ENCODE measurements at regions not wholly inside any gene's neighbourhood (a gene's known extent, or its start where the extent isn't known, plus 50 kb on each side); places are given as distances from the start of the nearest gene placed in this dataset.

DNA sequence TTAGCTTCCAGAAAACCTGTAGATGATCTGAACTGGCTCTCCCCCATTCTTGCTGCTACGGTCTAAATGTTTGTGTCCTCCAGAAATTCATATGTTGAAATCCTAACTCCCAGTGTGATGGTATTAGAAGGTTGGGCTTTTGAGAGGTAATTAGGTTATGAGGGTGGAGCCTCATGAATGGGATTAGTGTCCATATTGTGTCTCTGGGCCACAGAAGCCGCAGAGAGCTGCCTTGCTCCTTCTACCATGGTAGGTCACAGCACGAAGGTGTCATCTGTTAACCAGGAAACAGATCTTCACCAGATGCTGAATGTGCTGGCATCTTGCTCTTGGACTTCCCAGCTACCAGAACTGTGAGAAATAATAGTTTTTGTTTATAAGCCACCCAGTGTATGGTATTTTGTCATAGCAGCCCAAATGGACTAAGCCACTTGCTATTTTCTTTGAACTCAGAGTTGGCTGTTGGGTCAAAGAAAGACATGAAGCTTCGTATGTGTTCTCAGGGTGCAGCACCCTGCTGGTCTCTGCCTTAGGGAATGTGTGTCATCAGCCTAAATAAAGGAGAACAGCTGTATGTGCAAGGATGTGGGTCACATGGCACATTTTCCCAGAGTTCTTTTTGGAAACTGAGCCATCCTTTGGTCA, 317.5 kb upstream of the SLCO3A1 start:
- no peak for TF ChIP-seq POLR2A (IDR thresholded peaks at IDR 0.05)
- TF ChIP-seq, protein P1, sequence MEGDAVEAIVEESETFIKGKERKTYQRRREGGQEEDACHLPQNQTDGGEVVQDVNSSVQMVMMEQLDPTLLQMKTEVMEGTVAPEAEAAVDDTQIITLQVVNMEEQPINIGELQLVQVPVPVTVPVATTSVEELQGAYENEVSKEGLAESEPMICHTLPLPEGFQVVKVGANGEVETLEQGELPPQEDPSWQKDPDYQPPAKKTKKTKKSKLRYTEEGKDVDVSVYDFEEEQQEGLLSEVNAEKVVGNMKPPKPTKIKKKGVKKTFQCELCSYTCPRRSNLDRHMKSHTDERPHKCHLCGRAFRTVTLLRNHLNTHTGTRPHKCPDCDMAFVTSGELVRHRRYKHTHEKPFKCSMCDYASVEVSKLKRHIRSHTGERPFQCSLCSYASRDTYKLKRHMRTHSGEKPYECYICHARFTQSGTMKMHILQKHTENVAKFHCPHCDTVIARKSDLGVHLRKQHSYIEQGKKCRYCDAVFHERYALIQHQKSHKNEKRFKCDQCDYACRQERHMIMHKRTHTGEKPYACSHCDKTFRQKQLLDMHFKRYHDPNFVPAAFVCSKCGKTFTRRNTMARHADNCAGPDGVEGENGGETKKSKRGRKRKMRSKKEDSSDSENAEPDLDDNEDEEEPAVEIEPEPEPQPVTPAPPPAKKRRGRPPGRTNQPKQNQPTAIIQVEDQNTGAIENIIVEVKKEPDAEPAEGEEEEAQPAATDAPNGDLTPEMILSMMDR (IDR thresholded peaks at IDR 0.05), result no peak
- TF ChIP-seq EP300 (IDR thresholded peaks at IDR 0.05), result no peak
